ENCODE measurements at regions not wholly inside any gene's neighbourhood (a gene's known extent, or its start where the extent isn't known, plus 50 kb on each side); places are given as distances from the start of the nearest gene placed in this dataset.
"Not testable (repeated sequence)": the region's sequence is repeated elsewhere in the genome, so short reads cannot be mapped to it uniquely, and the experiment has no call there.

GRCh38 chr18:25470756-25471524 lies 119.0 kb upstream of the ZNF521 start:
- TF ChIP-seq CTCF (IDR thresholded peaks at IDR 0.05; ENCODE audit: borderline replicate concordance, extremely low read depth, low read length, poor library complexity, severe bottlenecking); EZH2 (IDR thresholded peaks at IDR 0.05; ENCODE audit: borderline replicate concordance, low read depth, low read length, severe bottlenecking): not testable (repeated sequence)
